ENCODE measurements at regions not wholly inside any gene's neighbourhood (a gene's known extent, or its start where the extent isn't known, plus 50 kb on each side); places are given as distances from the start of the nearest gene placed in this dataset.
"Not testable (repeated sequence)": the region's sequence is repeated elsewhere in the genome, so short reads cannot be mapped to it uniquely, and the experiment has no call there.

DNA sequence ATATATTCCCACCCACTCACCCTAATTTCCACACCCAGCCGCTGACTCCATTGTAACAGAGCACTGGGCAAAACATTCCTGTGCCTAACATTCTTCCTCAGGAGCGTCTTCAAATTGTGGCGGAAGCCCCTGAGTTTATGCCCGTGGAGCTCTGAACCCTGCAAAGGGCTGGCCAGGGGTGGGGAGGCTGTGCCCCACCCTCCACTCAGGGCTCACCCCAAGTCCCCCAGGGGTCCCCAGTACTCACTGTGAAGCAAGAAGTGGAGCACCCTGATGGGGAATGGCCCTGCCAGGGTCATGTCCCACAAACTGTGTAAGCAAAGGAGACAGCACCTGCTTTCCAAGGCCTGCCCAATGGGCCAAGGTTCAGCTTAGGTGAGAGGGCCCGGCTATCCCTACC lies 303.2 kb downstream of the PREX1 start:
- H3K4me3 ChIP-seq (replicated peaks; ENCODE audit: insufficient read depth, low read length) = no peak overlapping the region
- TF ChIP-seq, protein P1, sequence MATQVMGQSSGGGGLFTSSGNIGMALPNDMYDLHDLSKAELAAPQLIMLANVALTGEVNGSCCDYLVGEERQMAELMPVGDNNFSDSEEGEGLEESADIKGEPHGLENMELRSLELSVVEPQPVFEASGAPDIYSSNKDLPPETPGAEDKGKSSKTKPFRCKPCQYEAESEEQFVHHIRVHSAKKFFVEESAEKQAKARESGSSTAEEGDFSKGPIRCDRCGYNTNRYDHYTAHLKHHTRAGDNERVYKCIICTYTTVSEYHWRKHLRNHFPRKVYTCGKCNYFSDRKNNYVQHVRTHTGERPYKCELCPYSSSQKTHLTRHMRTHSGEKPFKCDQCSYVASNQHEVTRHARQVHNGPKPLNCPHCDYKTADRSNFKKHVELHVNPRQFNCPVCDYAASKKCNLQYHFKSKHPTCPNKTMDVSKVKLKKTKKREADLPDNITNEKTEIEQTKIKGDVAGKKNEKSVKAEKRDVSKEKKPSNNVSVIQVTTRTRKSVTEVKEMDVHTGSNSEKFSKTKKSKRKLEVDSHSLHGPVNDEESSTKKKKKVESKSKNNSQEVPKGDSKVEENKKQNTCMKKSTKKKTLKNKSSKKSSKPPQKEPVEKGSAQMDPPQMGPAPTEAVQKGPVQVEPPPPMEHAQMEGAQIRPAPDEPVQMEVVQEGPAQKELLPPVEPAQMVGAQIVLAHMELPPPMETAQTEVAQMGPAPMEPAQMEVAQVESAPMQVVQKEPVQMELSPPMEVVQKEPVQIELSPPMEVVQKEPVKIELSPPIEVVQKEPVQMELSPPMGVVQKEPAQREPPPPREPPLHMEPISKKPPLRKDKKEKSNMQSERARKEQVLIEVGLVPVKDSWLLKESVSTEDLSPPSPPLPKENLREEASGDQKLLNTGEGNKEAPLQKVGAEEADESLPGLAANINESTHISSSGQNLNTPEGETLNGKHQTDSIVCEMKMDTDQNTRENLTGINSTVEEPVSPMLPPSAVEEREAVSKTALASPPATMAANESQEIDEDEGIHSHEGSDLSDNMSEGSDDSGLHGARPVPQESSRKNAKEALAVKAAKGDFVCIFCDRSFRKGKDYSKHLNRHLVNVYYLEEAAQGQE (IDR thresholded peaks at IDR 0.05; ENCODE audit: insufficient replicate concordance, low read depth) = no peak
- TF ChIP-seq, protein P2, sequence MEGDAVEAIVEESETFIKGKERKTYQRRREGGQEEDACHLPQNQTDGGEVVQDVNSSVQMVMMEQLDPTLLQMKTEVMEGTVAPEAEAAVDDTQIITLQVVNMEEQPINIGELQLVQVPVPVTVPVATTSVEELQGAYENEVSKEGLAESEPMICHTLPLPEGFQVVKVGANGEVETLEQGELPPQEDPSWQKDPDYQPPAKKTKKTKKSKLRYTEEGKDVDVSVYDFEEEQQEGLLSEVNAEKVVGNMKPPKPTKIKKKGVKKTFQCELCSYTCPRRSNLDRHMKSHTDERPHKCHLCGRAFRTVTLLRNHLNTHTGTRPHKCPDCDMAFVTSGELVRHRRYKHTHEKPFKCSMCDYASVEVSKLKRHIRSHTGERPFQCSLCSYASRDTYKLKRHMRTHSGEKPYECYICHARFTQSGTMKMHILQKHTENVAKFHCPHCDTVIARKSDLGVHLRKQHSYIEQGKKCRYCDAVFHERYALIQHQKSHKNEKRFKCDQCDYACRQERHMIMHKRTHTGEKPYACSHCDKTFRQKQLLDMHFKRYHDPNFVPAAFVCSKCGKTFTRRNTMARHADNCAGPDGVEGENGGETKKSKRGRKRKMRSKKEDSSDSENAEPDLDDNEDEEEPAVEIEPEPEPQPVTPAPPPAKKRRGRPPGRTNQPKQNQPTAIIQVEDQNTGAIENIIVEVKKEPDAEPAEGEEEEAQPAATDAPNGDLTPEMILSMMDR (IDR thresholded peaks at IDR 0.05; ENCODE audit: insufficient read depth, low read length) = no peak
- TF ChIP-seq POLR2AphosphoS5 (IDR thresholded peaks at IDR 0.05; ENCODE audit: low read depth) (no peak), SPI1 (IDR thresholded peaks at IDR 0.05; ENCODE audit: borderline replicate concordance, low read depth) (no peak), GABPA (IDR thresholded peaks at IDR 0.05; ENCODE audit: low read depth) (no peak)
- no peak overlapping the region for H3K27ac ChIP-seq (replicated peaks)
- H3K27me3 ChIP-seq (ENCODE audit: insufficient read depth, poor library complexity, severe bottlenecking) = no peaks in the 10 kb centered on the region
- no peak for DNase-seq (ENCODE audit: low read depth in 1 of 2, low spot score in 1 of 2)

DNA sequence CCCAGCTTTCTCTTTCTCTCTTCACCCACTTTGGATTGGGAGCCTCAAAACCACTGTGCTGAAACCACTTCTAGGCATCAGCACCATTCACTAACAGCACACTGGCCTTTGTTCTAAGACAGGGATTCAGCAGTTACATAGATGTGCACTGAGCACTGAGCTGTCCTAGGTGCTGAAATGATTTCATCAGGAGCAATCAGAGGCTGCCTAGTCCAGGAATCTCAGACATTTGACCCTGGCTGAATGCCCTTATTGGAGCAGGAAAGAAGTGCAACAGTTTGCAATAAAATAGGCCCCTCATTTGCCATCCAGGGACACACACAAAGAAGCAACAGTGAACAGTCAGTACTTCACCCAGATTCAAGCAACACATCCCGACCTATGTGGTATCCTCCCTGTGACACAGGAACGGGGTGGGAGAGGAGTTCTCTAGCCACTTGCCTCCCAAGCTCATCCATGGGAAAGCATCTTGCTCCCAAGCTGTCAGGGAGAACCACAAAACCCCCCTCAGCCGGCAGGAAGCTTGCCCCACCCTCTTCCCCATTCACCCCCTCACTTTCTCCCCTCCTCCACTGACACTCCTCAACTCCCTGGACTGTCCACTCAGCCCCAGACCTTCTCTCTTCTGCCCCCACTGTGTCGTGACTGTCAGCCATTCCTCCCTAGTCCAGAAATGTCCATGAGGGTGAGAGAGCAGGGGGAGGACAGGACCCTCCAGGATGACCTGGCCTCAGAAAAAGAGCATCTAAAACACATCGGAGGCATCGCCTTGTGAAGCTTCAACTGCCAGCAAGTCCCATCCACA lies 304.4 kb downstream of the PREX1 start:
- Histone ChIP-seq H3K27ac (replicated peaks) (no peak overlapping the region), H3K27me3 (ENCODE audit: insufficient read depth, poor library complexity, severe bottlenecking) (no peaks in the 10 kb centered on the region), H3K4me3 (replicated peaks; ENCODE audit: insufficient read depth, low read length) (no peak overlapping the region)
- peak; percentile 6 to 13 for DNase-seq (ENCODE audit: low read depth in 1 of 2, low spot score in 1 of 2)
- TF ChIP-seq SPI1 (IDR thresholded peaks at IDR 0.05; ENCODE audit: borderline replicate concordance, low read depth) = no peak
- TF ChIP-seq, protein P1 (IDR thresholded peaks at IDR 0.05; ENCODE audit: insufficient replicate concordance, low read depth) = peak; percentile 98
- no peak for TF ChIP-seq GABPA (IDR thresholded peaks at IDR 0.05; ENCODE audit: low read depth)
- no peak for TF ChIP-seq POLR2AphosphoS5 (IDR thresholded peaks at IDR 0.05; ENCODE audit: low read depth)

DNA sequence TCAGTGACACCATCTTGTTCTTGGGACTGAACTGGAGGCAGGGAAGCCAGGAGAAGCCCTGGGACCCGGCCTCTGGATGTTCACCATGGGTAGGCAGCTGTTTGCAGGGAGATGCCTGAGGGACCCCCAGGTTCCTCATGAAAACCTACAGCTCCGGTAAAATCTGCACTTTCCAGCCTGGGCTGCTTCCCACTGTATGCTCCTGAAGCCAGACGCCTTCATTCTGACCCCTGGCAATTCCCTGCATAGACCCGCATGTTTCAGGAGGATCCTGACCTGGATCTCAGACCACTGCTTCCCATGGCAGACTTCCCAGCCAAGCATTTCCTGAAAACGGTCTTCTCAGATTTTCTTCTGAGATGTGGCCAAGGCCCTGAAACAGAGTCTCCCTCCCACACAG lies 306.7 kb downstream of the PREX1 start:
- Histone ChIP-seq H3K27me3 (ENCODE audit: insufficient read depth, poor library complexity, severe bottlenecking) (no peaks in the 10 kb centered on the region), H3K4me3 (replicated peaks; ENCODE audit: insufficient read depth, low read length) (no peak overlapping the region), H3K27ac (replicated peaks) (no peak overlapping the region)
- TF ChIP-seq, protein P2 (IDR thresholded peaks at IDR 0.05; ENCODE audit: insufficient read depth, low read length) = no peak
- DNase-seq (ENCODE audit: low read depth in 1 of 2, low spot score in 1 of 2) = no peak

DNA sequence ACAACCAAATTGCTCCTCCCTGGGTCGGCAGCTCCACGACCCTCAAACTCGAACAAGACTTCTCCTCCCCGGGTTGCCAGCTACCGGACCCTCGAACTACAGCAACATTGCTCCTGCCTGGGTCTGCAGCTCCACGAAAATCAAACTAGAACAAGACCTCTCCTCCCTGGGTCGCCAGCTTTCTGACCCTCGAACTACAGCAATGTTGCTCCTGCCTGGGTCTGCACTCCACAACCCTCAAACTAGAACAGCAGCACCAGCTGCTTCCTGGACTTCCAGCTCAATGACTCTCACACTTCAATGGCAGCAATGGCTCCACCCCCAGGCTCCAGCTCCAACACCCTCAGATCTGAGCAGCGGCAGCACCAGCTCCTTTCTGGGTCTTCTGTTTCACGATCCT lies 311.6 kb downstream of the PREX1 start:
- DNase-seq (ENCODE audit: low read depth in 1 of 2, low spot score in 1 of 2); H3K4me3 ChIP-seq (replicated peaks; ENCODE audit: insufficient read depth, low read length); H3K27me3 ChIP-seq (ENCODE audit: insufficient read depth, poor library complexity, severe bottlenecking); H3K27ac ChIP-seq (replicated peaks): not testable (repeated sequence)

DNA sequence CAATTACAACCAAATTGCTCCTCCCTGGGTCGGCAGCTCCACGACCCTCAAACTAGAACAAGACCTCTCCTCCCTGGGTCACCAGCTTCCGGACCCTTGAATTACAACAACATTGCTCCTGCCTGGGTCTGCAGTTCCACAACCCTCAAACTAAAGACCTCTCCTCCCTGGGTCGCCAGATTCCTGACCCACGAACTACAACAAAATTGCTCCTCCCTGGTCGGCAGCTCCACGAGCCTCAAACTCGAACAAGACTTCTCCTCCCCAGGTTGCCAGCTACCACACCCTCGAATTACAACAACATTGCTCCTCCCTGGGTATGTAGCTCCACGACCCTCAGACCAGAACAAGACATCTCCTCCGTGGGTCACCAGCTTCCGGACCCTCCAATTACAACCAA lies 313.2 kb downstream of the PREX1 start:
- H3K4me3 ChIP-seq (replicated peaks; ENCODE audit: insufficient read depth, low read length); H3K27me3 ChIP-seq (ENCODE audit: insufficient read depth, poor library complexity, severe bottlenecking); DNase-seq (ENCODE audit: low read depth in 1 of 2, low spot score in 1 of 2): not testable (repeated sequence)

DNA sequence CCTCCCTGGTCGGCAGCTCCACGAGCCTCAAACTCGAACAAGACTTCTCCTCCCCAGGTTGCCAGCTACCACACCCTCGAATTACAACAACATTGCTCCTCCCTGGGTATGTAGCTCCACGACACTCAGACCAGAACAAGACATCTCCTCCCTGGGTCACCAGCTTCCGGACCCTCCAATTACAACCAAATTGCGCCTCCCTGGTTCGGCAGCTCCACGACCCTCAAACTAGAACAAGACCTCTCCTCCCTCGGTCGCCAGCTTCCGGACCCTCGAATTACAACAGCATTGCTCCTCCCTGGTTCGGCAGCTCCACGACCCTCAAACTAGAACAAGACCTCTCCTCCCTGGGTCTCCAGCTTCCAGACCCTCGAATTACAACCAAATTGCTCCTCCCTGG lies 315.3 kb downstream of the PREX1 start:
- H3K27me3 ChIP-seq (ENCODE audit: insufficient read depth, poor library complexity, severe bottlenecking); DNase-seq (ENCODE audit: low read depth in 1 of 2, low spot score in 1 of 2); H3K4me3 ChIP-seq (replicated peaks; ENCODE audit: insufficient read depth, low read length); H3K27ac ChIP-seq (replicated peaks): not testable (repeated sequence)

More for the DNA sequence above, 313.2 kb downstream of the PREX1 start:
- not testable (repeated sequence) for H3K27ac ChIP-seq (replicated peaks)

DNA sequence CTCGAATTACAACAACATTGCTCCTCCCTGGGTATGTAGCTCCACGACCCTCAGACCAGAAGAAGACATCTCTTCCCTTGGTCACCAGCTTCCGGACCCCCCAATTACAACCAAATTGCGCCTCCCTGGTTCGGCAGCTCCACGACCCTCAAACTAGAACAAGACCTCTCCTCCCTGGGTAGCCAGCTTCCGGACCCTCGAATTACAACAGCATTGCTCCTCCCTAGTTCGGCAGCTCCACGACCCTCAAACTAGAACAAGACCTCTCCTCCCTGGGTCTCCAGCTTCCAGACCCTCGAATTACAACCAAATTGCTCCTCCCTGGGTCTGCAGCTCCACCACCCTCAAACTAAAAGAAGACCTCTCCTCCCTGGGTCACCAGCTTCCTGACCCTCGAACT lies 322.7 kb downstream of the PREX1 start:
- not testable (repeated sequence) for H3K4me3 ChIP-seq (replicated peaks; ENCODE audit: insufficient read depth, low read length); DNase-seq (ENCODE audit: low read depth in 1 of 2, low spot score in 1 of 2); H3K27ac ChIP-seq (replicated peaks); H3K27me3 ChIP-seq (ENCODE audit: insufficient read depth, poor library complexity, severe bottlenecking)
